H1 (cell line): ENCODE measurements at regions not wholly inside any gene's neighbourhood (a gene's known extent, or its start where the extent isn't known, plus 50 kb on each side); places are given as distances from the start of the nearest gene placed in this dataset.

Source experiments
- CTCF ChIA-PET: fragments of 300-600 bp; sonication (Branson Sonifier 250); formaldehyde crosslinking; loops from one replicate; lab custom pipeline; 2021; ENCODE audit not compliant: partially characterized antibody; lab: Charles Lee
- POLR2A ChIA-PET: fragments of 300-600 bp; sonication (Branson Sonifier 250); formaldehyde crosslinking; loops from one replicate; lab custom pipeline; 2021; ENCODE audit warnings: inconsistent platforms; ENCODE audit not compliant: partially characterized antibody; lab: Charles Lee
- DNase-seq, 2 experiments: peaks; one replicate each; pipeline versions ENCODE4 v3.0.0 to v3.0.0-alpha.2; 2010 to 2022; ENCODE audit warnings: low spot score in 2 of 2, low read depth in 1 of 2, mixed read lengths in 1 of 2
- FAIRE-seq: peaks from 2 replicates; lab custom pipeline; 2011; peaks lifted over from hg19 to GRCh38; lab: Jason Lieb, UNC
- H2AFZ ChIP-seq: 2 replicates; pipeline ENCODE4 v1.8.1; 2012; ENCODE audit warnings: low read length, inconsistent platforms
- H2AK5ac ChIP-seq: 2 replicates; pipeline ENCODE4 v1.6.1; 2013; ENCODE audit warnings: low read depth, low read length
- H2BK120ac ChIP-seq: replicated peaks from 2 replicates; pipeline ENCODE3; 2013; ENCODE audit warnings: low read depth, low read length, inconsistent platforms
- H2BK12ac ChIP-seq: 2 replicates; pipeline ENCODE4 v1.6.1; 2013; ENCODE audit warnings: low read depth, low read length
- H2BK15ac ChIP-seq: 2 replicates; pipeline ENCODE4 v1.6.1; 2013; ENCODE audit warnings: low read length
- H2BK20ac ChIP-seq: 2 replicates; pipeline ENCODE4 v1.6.1; 2013; ENCODE audit warnings: low read length
- H2BK5ac ChIP-seq: 2 replicates; pipeline ENCODE4 v1.6.1; 2013; ENCODE audit warnings: low read depth, low read length
- H3K14ac ChIP-seq: 2 replicates; pipeline ENCODE4 v1.6.1; 2013; ENCODE audit warnings: inconsistent platforms; ENCODE audit not compliant: insufficient read length
- H3K18ac ChIP-seq: 2 replicates; pipeline ENCODE4 v1.6.1; 2013; ENCODE audit warnings: low read length; ENCODE audit errors: extremely low read depth
- H3K23ac ChIP-seq: 2 replicates; pipeline ENCODE4 v1.6.1; 2013; ENCODE audit warnings: inconsistent platforms; ENCODE audit not compliant: insufficient read length
- H3K23me2 ChIP-seq: 2 replicates; pipeline ENCODE4 v1.6.1; 2013; ENCODE audit warnings: low read depth, low read length
- H3K27ac ChIP-seq: 2 replicates; pipeline ENCODE4 v1.6.1; 2011; ENCODE audit warnings: low read depth, low read length, inconsistent platforms
- H3K27me3 ChIP-seq, 4 experiments: replicated peaks in 1 of 4; 1 replicate in 1 of 4; 2 replicates in 3 of 4; pipeline versions ENCODE4 v1.6.1 to v1.8.1; 2011 to 2013; ENCODE audit warnings: low read length in 3 of 4, mild to moderate bottlenecking in 3 of 4, inconsistent platforms in 2 of 4, mixed read lengths in 2 of 4, moderate library complexity in 1 of 4; ENCODE audit not compliant: control insufficient read depth in 3 of 4, insufficient read depth in 3 of 4; ENCODE audit errors: extremely low read depth in 1 of 4
- H3K36me3 ChIP-seq, 4 experiments: 2 replicates each; pipeline versions ENCODE4 v1.6.1 to v1.8.1; 2011 to 2013; ENCODE audit warnings: mild to moderate bottlenecking in 4 of 4, low read length in 3 of 4, moderate library complexity in 2 of 4, control low read depth in 1 of 4, inconsistent platforms in 1 of 4; ENCODE audit not compliant: insufficient read depth in 4 of 4, control insufficient read depth in 2 of 4
- H3K4ac ChIP-seq: replicated peaks from 2 replicates; pipeline ENCODE3; 2013; ENCODE audit warnings: low read length, low read depth, mixed read lengths, inconsistent platforms; ENCODE audit not compliant: insufficient read length
- H3K4me1 ChIP-seq, 4 experiments: replicated peaks in 1 of 4; 1 replicate in 1 of 4; 2 replicates in 3 of 4; pipeline versions ENCODE4 v1.6.1 to v1.8.1; 2011 to 2013; ENCODE audit warnings: low read length in 3 of 4, inconsistent platforms in 2 of 4, mixed read lengths in 1 of 4; ENCODE audit not compliant: insufficient read depth in 4 of 4, control insufficient read depth in 3 of 4
- H3K4me2 ChIP-seq, 2 experiments: 2 replicates each; pipeline versions ENCODE4 v1.6.1 to v1.8.1; 2011 to 2013; ENCODE audit warnings: low read depth in 2 of 2, low read length in 2 of 2, control low read depth in 1 of 2, inconsistent platforms in 1 of 2, mild to moderate bottlenecking in 1 of 2; ENCODE audit not compliant: insufficient read depth in 1 of 2
- H3K4me3 ChIP-seq, 4 experiments: fragments of 200-600, 300-600 bp in 1 of 4; sonication (generic), shearing (Covaris generic), sonication (Bioruptor Twin) in 1 of 4; 2 replicates each; pipeline versions ENCODE4 v1.5.1 to v1.8.1; 2011 to 2016; ENCODE audit warnings: low read length in 4 of 4, low read depth in 3 of 4, control low read depth in 2 of 4, inconsistent platforms in 2 of 4, mild to moderate bottlenecking in 2 of 4, mixed read lengths in 1 of 4, moderate library complexity in 1 of 4; ENCODE audit not compliant: insufficient read depth in 2 of 4; ENCODE audit errors: extremely low read depth in 1 of 4
- H3K56ac ChIP-seq: replicated peaks from 2 replicates; pipeline ENCODE3; 2013; ENCODE audit warnings: low read depth, mild to moderate bottlenecking, mixed read lengths, low read length, inconsistent platforms; ENCODE audit not compliant: insufficient read length
- H3K79me1 ChIP-seq: 2 replicates; pipeline ENCODE4 v1.6.1; 2013; ENCODE audit warnings: low read depth, low read length, control low read depth
- H3K79me2 ChIP-seq, 2 experiments: 2 replicates each; pipeline versions ENCODE4 v1.6.1 to v1.8.1; 2012 to 2013; ENCODE audit warnings: low read length in 2 of 2, mild to moderate bottlenecking in 2 of 2, inconsistent platforms in 1 of 2; ENCODE audit not compliant: insufficient read depth in 2 of 2, control insufficient read depth in 1 of 2
- H3K9ac ChIP-seq, 4 experiments: replicated peaks in 1 of 4; 1 replicate in 1 of 4; 2 replicates in 3 of 4; pipeline versions ENCODE4 v1.6.1 to v1.8.1; 2011 to 2013; ENCODE audit warnings: low read depth in 3 of 4, low read length in 3 of 4, control low read depth in 2 of 4, mild to moderate bottlenecking in 2 of 4, moderate library complexity in 2 of 4, inconsistent platforms in 1 of 4; ENCODE audit errors: extremely low read depth in 1 of 4
- H3K9me3 ChIP-seq, 2 experiments: 2 replicates each; pipeline versions ENCODE4 v1.6.1 to v1.8.1; 2012 to 2013; ENCODE audit warnings: mild to moderate bottlenecking in 2 of 2, moderate library complexity in 2 of 2, control low read depth in 1 of 2, inconsistent platforms in 1 of 2, low read depth in 1 of 2, low read length in 1 of 2, mixed read lengths in 1 of 2; ENCODE audit not compliant: insufficient read depth in 2 of 2
- H4K20me1 ChIP-seq, 2 experiments: replicated peaks in 1 of 2; 2 replicates each; pipeline versions ENCODE3 to v1.8.1; 2011 to 2013; ENCODE audit warnings: inconsistent platforms in 2 of 2, low read length in 2 of 2, mild to moderate bottlenecking in 1 of 2; ENCODE audit not compliant: insufficient read depth in 2 of 2, control insufficient read depth in 1 of 2
- H4K5ac ChIP-seq: 2 replicates; pipeline ENCODE4 v1.6.1; 2013; ENCODE audit warnings: low read length, low read depth, mixed read lengths, inconsistent platforms; ENCODE audit not compliant: insufficient read length
- H4K8ac ChIP-seq: 2 replicates; pipeline ENCODE4 v1.8.0; 2013; ENCODE audit warnings: mild to moderate bottlenecking, moderate library complexity, low read length, inconsistent platforms; ENCODE audit not compliant: insufficient read depth; ENCODE audit errors: extremely low read depth
- H4K91ac ChIP-seq: replicated peaks from 2 replicates; pipeline ENCODE3; 2013; ENCODE audit warnings: low read length, mixed read lengths, inconsistent platforms; ENCODE audit not compliant: insufficient read length
- CREB1 ChIP-seq: IDR thresholded peaks from 2 replicates; pipeline ENCODE4 v1.6.1; 2012; ENCODE audit warnings: inconsistent platforms
- GABPA ChIP-seq: IDR thresholded peaks from 2 replicates; pipeline ENCODE4 v1.6.1; 2011; ENCODE audit warnings: mild to moderate bottlenecking, low read length, moderate library complexity, borderline replicate concordance; ENCODE audit not compliant: insufficient read depth
- JUN ChIP-seq: IDR thresholded peaks from 2 replicates; pipeline ENCODE4 v1.6.1; 2011; ENCODE audit warnings: low read depth, mild to moderate bottlenecking, improper control_type of control experiment, low read length
- JUND ChIP-seq: IDR thresholded peaks from 2 replicates; pipeline ENCODE4 v1.6.1; 2011; ENCODE audit warnings: mild to moderate bottlenecking, improper control_type of control experiment, low read length
- NRF1 ChIP-seq: IDR thresholded peaks from 2 replicates; pipeline ENCODE4 v1.6.1; 2011; ENCODE audit warnings: mild to moderate bottlenecking, low read depth, low read length, improper control_type of control experiment
- POLR2AphosphoS5 ChIP-seq: IDR thresholded peaks from 2 replicates; pipeline ENCODE4 v1.6.1; 2011; ENCODE audit warnings: low read depth, low read length
- RNF2 ChIP-seq: fragments of 200-900, 300-1000 bp; sonication (generic); IDR thresholded peaks from 2 replicates; pipeline ENCODE4 v1.7.1; 2016; ENCODE audit warnings: borderline replicate concordance, low read depth, mild to moderate bottlenecking, antibody characterized with exemption, low read length; ENCODE audit not compliant: poor library complexity, severe bottlenecking; ENCODE audit errors: missing control alignments
- RXRA ChIP-seq: IDR thresholded peaks from 2 replicates; pipeline ENCODE4 v1.6.1; 2011; ENCODE audit warnings: low read depth, mild to moderate bottlenecking, low read length, moderate library complexity; ENCODE audit not compliant: insufficient read depth
- SAP30 ChIP-seq: fragments of 300-600 bp; sonication (generic); IDR thresholded peaks from 2 replicates; pipeline ENCODE4 v1.7.1; 2012; ENCODE audit warnings: low read length, moderate library complexity, mild to moderate bottlenecking, inconsistent platforms; ENCODE audit not compliant: insufficient read depth, insufficient replicate concordance
- SP4 ChIP-seq: IDR thresholded peaks from 2 replicates; pipeline ENCODE4 v1.6.1; 2012; ENCODE audit warnings: low read length, inconsistent platforms
- TBP ChIP-seq: IDR thresholded peaks from 2 replicates; pipeline ENCODE4 v1.6.1; 2011; ENCODE audit warnings: low read depth, low read length, improper control_type of control experiment
- USF2 ChIP-seq: IDR thresholded peaks from 2 replicates; pipeline ENCODE4 v1.6.1; 2011; ENCODE audit warnings: low read length, improper control_type of control experiment
- WGBS, 2 experiments: shearing (Covaris generic) in 1 of 2; methylation state at CpG; one replicate each; pipeline versions ENCODE4 v1.1.6 to v1.1.7; 2013 to 2015; ENCODE audit warnings: low lambda C conversion rate in 2 of 2, mixed read lengths in 2 of 2, inconsistent platforms in 1 of 2, low coverage in 1 of 2, missing lambda C conversion rate in 1 of 2; ENCODE audit not compliant: insufficient replicate concordance in 2 of 2, insufficient coverage in 1 of 2, insufficient read length in 1 of 2; ENCODE audit errors: extremely low coverage in 1 of 2, missing lambda C conversion rate in 1 of 2; 5-methylcytosine and 5-hydroxymethylcytosine counted together

DNA sequence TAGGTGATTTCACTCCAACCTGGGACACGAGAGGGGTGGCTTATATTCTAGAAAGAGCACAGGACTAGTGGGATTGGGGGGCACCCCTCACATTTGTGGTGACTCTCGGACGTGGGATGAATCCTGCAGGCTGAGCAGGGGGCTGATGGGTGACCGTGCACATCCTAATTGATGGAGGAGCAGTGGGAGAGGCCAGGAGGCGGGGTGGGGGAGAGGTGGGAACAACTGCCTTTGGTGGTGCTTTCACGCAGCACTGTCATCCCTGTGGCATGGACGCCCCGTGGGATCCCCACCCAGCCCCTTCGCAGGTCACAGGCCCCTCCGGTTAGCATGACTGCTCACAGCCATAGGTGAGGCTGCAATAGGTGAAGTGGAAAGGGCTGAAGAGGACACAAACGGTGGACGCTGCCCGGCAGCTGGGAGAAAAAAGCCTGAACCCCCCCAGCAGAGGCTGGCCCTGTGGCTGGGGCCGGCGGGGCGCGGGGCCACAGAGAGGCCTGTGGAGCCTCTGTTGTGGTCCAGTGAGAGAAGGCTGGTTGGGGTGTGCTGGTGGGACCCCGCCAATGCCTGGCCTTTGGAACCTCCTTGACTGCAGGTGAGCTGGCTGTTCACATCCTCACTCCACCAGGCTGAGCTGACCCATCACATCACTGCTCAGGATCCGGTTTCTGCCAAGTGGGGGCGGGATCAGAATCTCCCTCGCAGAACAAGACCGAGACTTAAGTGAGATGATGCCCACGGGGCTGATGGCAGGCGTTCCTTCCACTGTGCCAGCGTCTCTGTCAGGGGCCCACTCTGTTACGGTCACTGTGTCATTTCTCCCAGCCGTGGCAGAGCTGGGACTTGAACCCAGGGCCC is 325.4 kb downstream of the TEX29 start:
- no peaks in the 10 kb centered on the region for H3K9me3 ChIP-seq
- H3K23me2 ChIP-seq = no peaks in the 10 kb centered on the region
- H2BK12ac ChIP-seq = no peak overlapping the region
- H2AFZ ChIP-seq = no peak overlapping the region
- H4K91ac ChIP-seq = no peak overlapping the region
- FAIRE-seq (no peak), DNase-seq (no peak)
- no peaks in the 10 kb centered on the region for H4K20me1 ChIP-seq
- no peak overlapping the region for H3K56ac ChIP-seq
- H4K5ac ChIP-seq = no peak overlapping the region
- no peak overlapping the region for H2BK15ac ChIP-seq
- H3K18ac ChIP-seq = no peak overlapping the region
- H3K4me1 ChIP-seq = no peaks in the 10 kb centered on the region
- H3K4ac ChIP-seq = no peak overlapping the region
- POLR2A ChIA-PET = no interaction called here
- no peak overlapping the region for H2BK120ac ChIP-seq
- H2BK5ac ChIP-seq = no peak overlapping the region
- no peak overlapping the region for H3K4me3 ChIP-seq
- H2BK20ac ChIP-seq = no peak overlapping the region
- no peaks in the 10 kb centered on the region for H3K79me1 ChIP-seq
- no peak overlapping the region for H3K23ac ChIP-seq
- H3K36me3 ChIP-seq = no peaks in the 10 kb centered on the region
- H3K27ac ChIP-seq = no peak overlapping the region
- H3K14ac ChIP-seq = no peak overlapping the region
- 0 out of 2 replicates have a peak overlapping the region, but pooled peaks have one; percentile 21 for H4K8ac ChIP-seq
- no peak overlapping the region for H2AK5ac ChIP-seq
- whole genome bisulfite sequencing, 2 experiments = 84% methylated on average over 21 of the region's 27 CpGs; no CpG with 5 or more reads in 1 of the 2 experiments
- no peaks in the 10 kb centered on the region for H3K79me2 ChIP-seq
- CTCF ChIA-PET = interaction anchor here (0.6 to 0.8 kb wide), 2 partner anchors 172 to 218 kb away, joined by 3 to 5 read pairs; no protein-coding TSS in a partner anchor
- no peaks in the 10 kb centered on the region for H3K27me3 ChIP-seq
- H3K4me2 ChIP-seq = no peak overlapping the region
- H3K9ac ChIP-seq = no peak overlapping the region
- TF ChIP-seq GABPA (no peak), TBP (no peak), CREB1 (no peak), RNF2 (no peak), JUN (no peak), SAP30 (no peak), POLR2AphosphoS5 (no peak), RXRA (no peak), JUND (no peak), USF2 (no peak), NRF1 (no peak), SP4 (no peak)
